Progenitor cell of endocrine pancreas (in vitro differentiated cells): ENCODE measurements at regions not wholly inside any gene's neighbourhood (a gene's known extent, or its start where the extent isn't known, plus 50 kb on each side); places are given as distances from the start of the nearest gene placed in this dataset.

ENCODE experiments used
- DNase-seq: peaks from one replicate; pipeline ENCODE4 v3.0.0; 2021; ENCODE audit warnings: low spot score; ENCODE audit not compliant: unreplicated experiment
- H3K27ac Mint-ChIP-seq: 2 replicates; pipeline ENCODE4 v1.8.0; 2021; ENCODE audit warnings: mild to moderate bottlenecking, moderate library complexity, mixed read lengths
- H3K27me3 Mint-ChIP-seq: 2 replicates; pipeline ENCODE4 v1.8.0; 2021; ENCODE audit warnings: mixed read lengths
- H3K36me3 Mint-ChIP-seq: 2 replicates; pipeline ENCODE4 v1.8.0; 2022; ENCODE audit warnings: mixed read lengths; ENCODE audit not compliant: insufficient read depth
- H3K4me1 Mint-ChIP-seq: 2 replicates; pipeline ENCODE4 v1.8.0; 2021; ENCODE audit warnings: low read depth, mixed read lengths
- H3K4me3 Mint-ChIP-seq: 2 replicates; pipeline ENCODE4 v1.8.0; 2021; ENCODE audit warnings: low read depth, mild to moderate bottlenecking, moderate library complexity, mixed read lengths
- H3K9me3 Mint-ChIP-seq: 2 replicates; pipeline ENCODE4 v1.8.0; 2021; ENCODE audit warnings: low read depth, mixed read lengths
- CTCF ChIP-seq: fragments of 200-600 bp; sonication (generic); IDR thresholded peaks from one replicate; pipeline ENCODE4 v1.5.0; 2021; ENCODE audit warnings: antibody characterized with exemption, mild to moderate bottlenecking; ENCODE audit not compliant: unreplicated experiment

GRCh38 chr7:153413540-153414287 is 638.5 kb upstream of the DPP6 start:
- no peaks in the 10 kb centered on the region for H3K4me1 Mint-ChIP-seq
- no peak for TF ChIP-seq CTCF
- H3K9me3 Mint-ChIP-seq = peaks cover 64% of the 10 kb centered on the region
- H3K27me3 Mint-ChIP-seq = no peaks in the 10 kb centered on the region
- no peak overlapping the region for H3K4me3 Mint-ChIP-seq
- H3K36me3 Mint-ChIP-seq = peaks cover 10% of the 10 kb centered on the region
- H3K27ac Mint-ChIP-seq = no peak overlapping the region
- DNase-seq = no peak

- no peak for TF ChIP-seq CTCF
- no peaks in the 10 kb centered on the region for H3K4me1 Mint-ChIP-seq
- H3K27ac Mint-ChIP-seq = no peak overlapping the region
- peaks cover 68% of the 10 kb centered on the region for H3K9me3 Mint-ChIP-seq
- DNase-seq = no peak
- H3K27me3 Mint-ChIP-seq = no peaks in the 10 kb centered on the region
- H3K4me3 Mint-ChIP-seq = no peak overlapping the region
- H3K36me3 Mint-ChIP-seq = peaks cover 10% of the 10 kb centered on the region
Measured at GRCh38 chr7:153414288-153414629, 637.9 kb upstream of the DPP6 start.

GRCh38 chr7:153415632-153416031 is 636.6 kb upstream of the DPP6 start:
- Mint-ChIP-seq H3K4me3 (no peak overlapping the region), H3K36me3 (peaks cover 10% of the 10 kb centered on the region), H3K27me3 (no peaks in the 10 kb centered on the region), H3K27ac (no peak overlapping the region), H3K4me1 (no peaks in the 10 kb centered on the region), H3K9me3 (peaks cover 64% of the 10 kb centered on the region)
- no peak for TF ChIP-seq CTCF
- DNase-seq = no peak

GRCh38 chr7:153422291-153423209 is 629.6 kb upstream of the DPP6 start:
- Mint-ChIP-seq H3K27me3 (no peaks in the 10 kb centered on the region), H3K36me3 (no peaks in the 10 kb centered on the region), H3K27ac (no peak overlapping the region), H3K9me3 (peaks cover 74% of the 10 kb centered on the region), H3K4me1 (no peaks in the 10 kb centered on the region), H3K4me3 (no peak overlapping the region)
- DNase-seq = no peak
- TF ChIP-seq CTCF = no peak

GRCh38 chr7:153423210-153423590 is 629.0 kb upstream of the DPP6 start:
- H3K27ac Mint-ChIP-seq = no peak overlapping the region
- no peaks in the 10 kb centered on the region for H3K4me1 Mint-ChIP-seq
- no peak for DNase-seq
- H3K36me3 Mint-ChIP-seq = no peaks in the 10 kb centered on the region
- H3K4me3 Mint-ChIP-seq = no peak overlapping the region
- H3K27me3 Mint-ChIP-seq = no peaks in the 10 kb centered on the region
- H3K9me3 Mint-ChIP-seq = peaks cover 73% of the 10 kb centered on the region
- TF ChIP-seq CTCF = no peak
